ENCODE measurements at regions not wholly inside any gene's neighbourhood (a gene's known extent, or its start where the extent isn't known, plus 50 kb on each side); places are given as distances from the start of the nearest gene placed in this dataset.

- no peak overlapping the region for H3K4me3 ChIP-seq (ENCODE audit: extremely low read depth, insufficient read depth, low read length, poor library complexity, severe bottlenecking)
- WGBS, 2 experiments (ENCODE audit: insufficient coverage in 2 of 2): 79 to 86% methylated on average over 4 to 5 of the region's 5 CpGs
- no peak overlapping the region for H3K27ac ChIP-seq (ENCODE audit: low read depth, low read length, severe bottlenecking)
- no peaks in the 10 kb centered on the region for H3K9me3 ChIP-seq (ENCODE audit: control insufficient read depth, low read length)
- H3K4me1 ChIP-seq (ENCODE audit: control insufficient read depth, insufficient read depth, low read length, poor library complexity, severe bottlenecking): no peaks in the 10 kb centered on the region
- no peaks in the 10 kb centered on the region for H3K36me3 ChIP-seq (ENCODE audit: control insufficient read depth, insufficient read depth, low read length)
Measured at GRCh38 chr1:5639106-5639722, 353.0 kb downstream of the NPHP4 start.

DNA sequence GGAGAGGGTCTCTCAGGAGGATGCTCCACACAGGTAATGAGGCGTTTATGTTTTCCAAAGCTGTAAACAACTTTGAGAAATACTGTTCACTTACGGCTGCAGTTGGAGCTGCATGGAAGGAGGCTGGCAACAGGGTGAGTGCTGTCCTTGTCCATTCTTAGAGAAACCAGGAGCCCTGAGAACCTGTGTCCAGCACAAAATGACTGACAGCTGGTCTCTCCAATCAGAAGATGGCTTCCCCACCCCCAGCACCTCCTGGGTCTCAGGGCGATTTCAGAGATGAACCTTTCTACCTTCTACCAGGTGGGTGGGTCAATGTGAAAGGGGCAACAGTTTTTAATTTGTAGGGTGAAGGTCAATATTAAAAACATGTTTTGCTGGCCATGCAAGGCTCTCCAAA, 353.6 kb downstream of the NPHP4 start:
- H3K9me3 ChIP-seq (ENCODE audit: control insufficient read depth, low read length): no peaks in the 10 kb centered on the region
- no peak overlapping the region for H3K4me3 ChIP-seq (ENCODE audit: extremely low read depth, insufficient read depth, low read length, poor library complexity, severe bottlenecking)
- no peaks in the 10 kb centered on the region for H3K4me1 ChIP-seq (ENCODE audit: control insufficient read depth, insufficient read depth, low read length, poor library complexity, severe bottlenecking)
- H3K27ac ChIP-seq (ENCODE audit: low read depth, low read length, severe bottlenecking): no peak overlapping the region
- WGBS, 2 experiments (ENCODE audit: insufficient coverage in 2 of 2): 84 to 86% methylated on average over 2 of the region's 3 CpGs
- H3K36me3 ChIP-seq (ENCODE audit: control insufficient read depth, insufficient read depth, low read length): no peaks in the 10 kb centered on the region

DNA sequence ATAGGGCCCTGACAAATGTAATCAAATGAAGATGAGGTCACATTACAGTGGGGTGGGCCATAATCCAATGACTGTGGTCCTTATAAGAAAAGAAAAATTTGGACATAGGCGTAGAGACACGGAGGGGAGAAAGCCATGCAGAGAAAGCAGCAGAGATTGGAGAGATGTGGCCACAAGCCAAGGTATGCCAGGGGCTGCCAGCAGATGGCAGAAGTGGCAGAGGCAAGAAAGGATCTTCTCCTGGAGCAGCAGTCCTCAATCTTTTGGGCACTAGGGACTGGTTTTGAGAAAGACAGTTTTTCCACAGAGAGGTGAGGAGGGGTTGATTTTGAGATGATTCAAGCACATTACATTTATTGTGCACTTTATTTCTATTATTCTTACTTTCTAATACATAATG, 355.1 kb downstream of the NPHP4 start:
- H3K27ac ChIP-seq (ENCODE audit: low read depth, low read length, severe bottlenecking): no peak overlapping the region
- peaks cover 6% of the 10 kb centered on the region for H3K4me1 ChIP-seq (ENCODE audit: control insufficient read depth, insufficient read depth, low read length, poor library complexity, severe bottlenecking)
- 82 to 90% methylated on average over 2 of the region's 2 CpGs for WGBS, 2 experiments (ENCODE audit: insufficient coverage in 2 of 2)
- H3K36me3 ChIP-seq (ENCODE audit: control insufficient read depth, insufficient read depth, low read length): no peaks in the 10 kb centered on the region
- no peaks in the 10 kb centered on the region for H3K9me3 ChIP-seq (ENCODE audit: control insufficient read depth, low read length)
- no peak overlapping the region for H3K4me3 ChIP-seq (ENCODE audit: extremely low read depth, insufficient read depth, low read length, poor library complexity, severe bottlenecking)

- Histone ChIP-seq H3K4me3 (ENCODE audit: extremely low read depth, insufficient read depth, low read length, poor library complexity, severe bottlenecking) (no peak overlapping the region), H3K27ac (ENCODE audit: low read depth, low read length, severe bottlenecking) (no peak overlapping the region), H3K4me1 (ENCODE audit: control insufficient read depth, insufficient read depth, low read length, poor library complexity, severe bottlenecking) (peaks cover 11% of the 10 kb centered on the region), H3K9me3 (ENCODE audit: control insufficient read depth, low read length) (no peaks in the 10 kb centered on the region), H3K36me3 (ENCODE audit: control insufficient read depth, insufficient read depth, low read length) (no peaks in the 10 kb centered on the region)
- WGBS, 2 experiments (ENCODE audit: insufficient coverage in 2 of 2): 94 to 100% methylated on average over 2 to 3 of the region's 4 CpGs
Measured at GRCh38 chr1:5634893-5635292, 357.3 kb downstream of the NPHP4 start.

- H3K4me3 ChIP-seq (ENCODE audit: extremely low read depth, insufficient read depth, low read length, poor library complexity, severe bottlenecking): no peak overlapping the region
- H3K27ac ChIP-seq (ENCODE audit: low read depth, low read length, severe bottlenecking): peak overlapping the region; percentile 33
- H3K4me1 ChIP-seq (ENCODE audit: control insufficient read depth, insufficient read depth, low read length, poor library complexity, severe bottlenecking): peaks cover 11% of the 10 kb centered on the region
- 75 to 87% methylated on average over 2 of the region's 10 CpGs for WGBS, 2 experiments (ENCODE audit: insufficient coverage in 2 of 2)
- H3K36me3 ChIP-seq (ENCODE audit: control insufficient read depth, insufficient read depth, low read length): no peaks in the 10 kb centered on the region
- H3K9me3 ChIP-seq (ENCODE audit: control insufficient read depth, low read length): no peaks in the 10 kb centered on the region
Measured at GRCh38 chr1:5632814-5633213, 359.4 kb downstream of the NPHP4 start.

GRCh38 chr1:5632224-5632623, 360.0 kb downstream of the NPHP4 start:
- Histone ChIP-seq H3K9me3 (ENCODE audit: control insufficient read depth, low read length) (no peaks in the 10 kb centered on the region), H3K4me1 (ENCODE audit: control insufficient read depth, insufficient read depth, low read length, poor library complexity, severe bottlenecking) (peaks cover 11% of the 10 kb centered on the region), H3K36me3 (ENCODE audit: control insufficient read depth, insufficient read depth, low read length) (no peaks in the 10 kb centered on the region), H3K27ac (ENCODE audit: low read depth, low read length, severe bottlenecking) (peak overlapping the region; percentile 33), H3K4me3 (ENCODE audit: extremely low read depth, insufficient read depth, low read length, poor library complexity, severe bottlenecking) (no peak overlapping the region)
- WGBS, 2 experiments (ENCODE audit: insufficient coverage in 2 of 2): 52 to 54% methylated on average over 2 to 3 of the region's 4 CpGs

DNA sequence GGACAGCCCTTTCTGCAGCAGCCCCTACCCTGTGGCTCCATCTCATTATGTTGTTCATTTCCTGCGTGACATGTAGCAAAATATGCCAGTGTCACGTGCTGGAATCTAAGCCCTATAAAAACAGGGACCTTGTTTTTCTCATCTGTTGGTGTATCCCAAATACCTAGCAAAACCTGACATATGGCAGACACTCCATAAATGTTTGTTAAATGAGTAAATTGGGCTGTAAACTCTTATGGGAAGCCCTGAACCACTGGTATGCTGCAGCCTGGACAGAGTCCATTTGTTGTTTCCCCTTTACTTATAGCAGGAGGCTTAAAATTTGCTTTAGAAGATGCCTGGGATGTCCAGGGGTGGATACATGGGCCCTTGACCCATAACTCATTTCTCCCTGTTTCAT, 363.8 kb downstream of the NPHP4 start:
- Histone ChIP-seq H3K4me1 (ENCODE audit: control insufficient read depth, insufficient read depth, low read length, poor library complexity, severe bottlenecking) (peaks cover 11% of the 10 kb centered on the region), H3K36me3 (ENCODE audit: control insufficient read depth, insufficient read depth, low read length) (no peaks in the 10 kb centered on the region), H3K9me3 (ENCODE audit: control insufficient read depth, low read length) (no peaks in the 10 kb centered on the region), H3K27ac (ENCODE audit: low read depth, low read length, severe bottlenecking) (no peak overlapping the region), H3K4me3 (ENCODE audit: extremely low read depth, insufficient read depth, low read length, poor library complexity, severe bottlenecking) (no peak overlapping the region)
- WGBS, 2 experiments (ENCODE audit: insufficient coverage in 2 of 2): 92 to 100% methylated on average over 2 of the region's 2 CpGs

DNA sequence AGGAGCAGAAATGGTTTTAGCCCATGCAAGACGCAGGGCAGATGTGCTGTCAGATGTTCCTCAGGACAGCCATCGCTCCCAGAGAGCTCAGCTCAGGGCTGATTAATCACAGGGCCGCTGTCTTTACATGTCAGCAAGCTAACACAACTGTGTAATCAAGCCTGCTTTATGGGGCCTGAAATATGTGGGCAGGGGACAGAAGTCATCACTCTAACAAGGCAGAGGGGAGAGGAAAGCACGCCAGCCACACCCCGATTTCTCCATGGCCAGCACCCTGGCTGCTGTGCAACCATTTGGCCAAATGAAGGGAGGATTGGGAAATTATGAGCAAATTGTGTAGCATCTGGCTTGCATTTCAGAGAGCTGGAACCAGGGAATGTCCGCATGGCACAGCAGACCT, 368.8 kb downstream of the NPHP4 start:
- H3K36me3 ChIP-seq (ENCODE audit: control insufficient read depth, insufficient read depth, low read length): no peaks in the 10 kb centered on the region
- no peak overlapping the region for H3K27ac ChIP-seq (ENCODE audit: low read depth, low read length, severe bottlenecking)
- WGBS, 2 experiments (ENCODE audit: insufficient coverage in 2 of 2): 73 to 96% methylated on average over 5 to 6 of the region's 6 CpGs
- H3K4me3 ChIP-seq (ENCODE audit: extremely low read depth, insufficient read depth, low read length, poor library complexity, severe bottlenecking): no peak overlapping the region
- no peaks in the 10 kb centered on the region for H3K9me3 ChIP-seq (ENCODE audit: control insufficient read depth, low read length)
- no peaks in the 10 kb centered on the region for H3K4me1 ChIP-seq (ENCODE audit: control insufficient read depth, insufficient read depth, low read length, poor library complexity, severe bottlenecking)

- Histone ChIP-seq H3K36me3 (ENCODE audit: control insufficient read depth, insufficient read depth, low read length) (no peaks in the 10 kb centered on the region), H3K4me3 (ENCODE audit: extremely low read depth, insufficient read depth, low read length, poor library complexity, severe bottlenecking) (no peak overlapping the region), H3K27ac (ENCODE audit: low read depth, low read length, severe bottlenecking) (no peak overlapping the region), H3K9me3 (ENCODE audit: control insufficient read depth, low read length) (no peaks in the 10 kb centered on the region), H3K4me1 (ENCODE audit: control insufficient read depth, insufficient read depth, low read length, poor library complexity, severe bottlenecking) (no peaks in the 10 kb centered on the region)
- 95% methylated on average over 3 of the region's 7 CpGs; no CpG with 5 or more reads in 1 of the 2 experiments for WGBS, 2 experiments (ENCODE audit: insufficient coverage in 2 of 2)
Measured at GRCh38 chr1:5622412-5622811, 369.8 kb downstream of the NPHP4 start.

- H3K36me3 ChIP-seq (ENCODE audit: control insufficient read depth, insufficient read depth, low read length): no peaks in the 10 kb centered on the region
- no peak overlapping the region for H3K4me3 ChIP-seq (ENCODE audit: extremely low read depth, insufficient read depth, low read length, poor library complexity, severe bottlenecking)
- no peak overlapping the region for H3K27ac ChIP-seq (ENCODE audit: low read depth, low read length, severe bottlenecking)
- H3K4me1 ChIP-seq (ENCODE audit: control insufficient read depth, insufficient read depth, low read length, poor library complexity, severe bottlenecking): no peaks in the 10 kb centered on the region
- 92 to 93% methylated on average over 6 of the region's 8 CpGs for WGBS, 2 experiments (ENCODE audit: insufficient coverage in 2 of 2)
- no peaks in the 10 kb centered on the region for H3K9me3 ChIP-seq (ENCODE audit: control insufficient read depth, low read length)
Measured at GRCh38 chr1:5621692-5622091, 370.5 kb downstream of the NPHP4 start.

DNA sequence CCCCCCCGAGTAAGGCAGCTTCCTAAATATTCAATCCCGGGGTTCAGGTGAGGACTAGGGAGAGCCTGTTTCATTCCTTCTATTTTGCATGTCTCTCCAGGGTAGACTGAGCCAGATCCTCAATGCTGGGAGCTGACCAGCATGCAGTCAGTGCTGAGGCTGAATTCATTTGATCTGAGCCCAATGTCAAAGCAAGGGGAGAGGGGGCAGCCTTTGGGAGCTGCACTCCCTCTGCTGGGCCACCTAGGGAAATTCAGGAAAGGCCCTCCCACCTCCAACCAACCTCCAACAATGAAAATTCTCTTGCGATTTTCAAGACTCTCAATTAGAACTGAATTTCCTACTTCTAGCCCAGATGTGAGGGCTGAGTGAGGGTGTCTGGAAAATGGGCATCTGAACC, 371.2 kb downstream of the NPHP4 start:
- Histone ChIP-seq H3K4me3 (ENCODE audit: extremely low read depth, insufficient read depth, low read length, poor library complexity, severe bottlenecking) (no peak overlapping the region), H3K27ac (ENCODE audit: low read depth, low read length, severe bottlenecking) (no peak overlapping the region), H3K4me1 (ENCODE audit: control insufficient read depth, insufficient read depth, low read length, poor library complexity, severe bottlenecking) (no peaks in the 10 kb centered on the region), H3K36me3 (ENCODE audit: control insufficient read depth, insufficient read depth, low read length) (no peaks in the 10 kb centered on the region), H3K9me3 (ENCODE audit: control insufficient read depth, low read length) (no peaks in the 10 kb centered on the region)
- 0 to 20% methylated on average over 1 to 2 of the region's 3 CpGs for WGBS, 2 experiments (ENCODE audit: insufficient coverage in 2 of 2)

Data from mesodermal cell (in vitro differentiated cells).